Endothelial cell (in vitro differentiated cells): ENCODE measurements at regions not wholly inside any gene's neighbourhood (a gene's known extent, or its start where the extent isn't known, plus 50 kb on each side); places are given as distances from the start of the nearest gene placed in this dataset.

Source experiments
- DNase-seq: peaks from one replicate; pipeline ENCODE4 v3.0.0; 2021; ENCODE audit warnings: low spot score
- H3K27ac Mint-ChIP-seq: one replicate; pipeline ENCODE4 v1.8.0; 2021; ENCODE audit warnings: mixed read lengths, inconsistent platforms; ENCODE audit not compliant: unreplicated experiment
- H3K27me3 Mint-ChIP-seq: one replicate; pipeline ENCODE4 v1.8.0; 2021; ENCODE audit warnings: mild to moderate bottlenecking, moderate library complexity, mixed read lengths, inconsistent platforms; ENCODE audit not compliant: unreplicated experiment
- H3K36me3 Mint-ChIP-seq: one replicate; pipeline ENCODE4 v1.8.0; 2021; ENCODE audit warnings: mild to moderate bottlenecking, low read depth, mixed read lengths, inconsistent platforms; ENCODE audit not compliant: unreplicated experiment
- H3K4me1 Mint-ChIP-seq: one replicate; pipeline ENCODE4 v1.8.0; 2021; ENCODE audit warnings: mild to moderate bottlenecking, mixed read lengths, inconsistent platforms; ENCODE audit not compliant: unreplicated experiment
- H3K4me3 Mint-ChIP-seq: one replicate; pipeline ENCODE4 v1.8.0; 2021; ENCODE audit warnings: mild to moderate bottlenecking, mixed read lengths, inconsistent platforms; ENCODE audit not compliant: unreplicated experiment
- H3K9me3 Mint-ChIP-seq: one replicate; pipeline ENCODE4 v1.8.0; 2021; ENCODE audit warnings: mixed read lengths, inconsistent platforms; ENCODE audit not compliant: unreplicated experiment
- CTCF ChIP-seq: fragments of 200-600 bp; sonication (generic); IDR thresholded peaks from one replicate; pipeline ENCODE4 v1.5.0; 2021; ENCODE audit warnings: antibody characterized with exemption; ENCODE audit not compliant: unreplicated experiment

GRCh38 chr6:40910260-40910893, 128.6 kb downstream of the UNC5CL start:
- DNase-seq = no peak
- TF ChIP-seq CTCF = no peak
- Mint-ChIP-seq H3K9me3 (no peaks in the 10 kb centered on the region), H3K36me3 (no peaks in the 10 kb centered on the region), H3K27me3 (peaks cover 1% of the 10 kb centered on the region), H3K4me3 (no peak overlapping the region), H3K27ac (no peak overlapping the region), H3K4me1 (peaks cover 5% of the 10 kb centered on the region)

GRCh38 chr6:40909811-40910210, 129.2 kb downstream of the UNC5CL start:
- H3K4me1 Mint-ChIP-seq = peaks cover 5% of the 10 kb centered on the region
- H3K36me3 Mint-ChIP-seq = no peaks in the 10 kb centered on the region

GRCh38 chr6:40907198-40907701, 131.8 kb downstream of the UNC5CL start:
- no peak for DNase-seq
- no peak for TF ChIP-seq CTCF
- Mint-ChIP-seq H3K27ac (no peak overlapping the region), H3K4me1 (peaks cover 5% of the 10 kb centered on the region), H3K9me3 (no peaks in the 10 kb centered on the region), H3K27me3 (peaks cover 1% of the 10 kb centered on the region), H3K4me3 (no peak overlapping the region), H3K36me3 (no peaks in the 10 kb centered on the region)

More at GRCh38 chr6:40909811-40910210, 129.2 kb downstream of the UNC5CL start:
- Mint-ChIP-seq H3K4me3 (no peak overlapping the region), H3K27me3 (peaks cover 1% of the 10 kb centered on the region), H3K9me3 (no peaks in the 10 kb centered on the region), H3K27ac (no peak overlapping the region)
- no peak for DNase-seq
- TF ChIP-seq CTCF = no peak

GRCh38 chr6:40906759-40907158, 132.3 kb downstream of the UNC5CL start:
- no peak for DNase-seq

More at GRCh38 chr6:40906759-40907158, 132.3 kb downstream of the UNC5CL start:
- TF ChIP-seq CTCF = no peak
- Mint-ChIP-seq H3K4me1 (peaks cover 5% of the 10 kb centered on the region), H3K9me3 (no peaks in the 10 kb centered on the region), H3K4me3 (no peak overlapping the region), H3K27ac (no peak overlapping the region), H3K27me3 (peaks cover 1% of the 10 kb centered on the region), H3K36me3 (no peaks in the 10 kb centered on the region)
